ENCODE measurements at regions not wholly inside any gene's neighbourhood (a gene's known extent, or its start where the extent isn't known, plus 50 kb on each side); places are given as distances from the start of the nearest gene placed in this dataset.

DNA sequence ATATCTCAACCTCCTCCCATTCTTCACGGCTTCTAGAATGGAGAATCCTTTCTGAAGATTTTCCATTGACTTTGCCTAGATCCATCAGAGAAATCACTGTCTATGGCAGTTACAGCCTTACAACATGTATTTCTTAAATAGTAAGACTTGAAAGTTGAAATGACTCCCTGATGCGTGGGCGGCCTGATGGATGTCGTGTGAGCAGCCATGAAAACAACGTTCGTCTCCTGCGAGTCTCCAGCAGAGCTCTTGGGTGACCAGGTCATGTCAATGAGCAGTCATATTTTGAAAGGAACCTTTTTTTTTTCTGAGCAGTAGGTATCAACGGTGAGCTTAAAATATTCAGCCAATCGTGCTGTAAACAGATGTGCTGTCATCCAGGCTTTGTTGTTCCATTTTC lies 139.9 kb upstream of the C14orf180 start:
- Mint-ChIP-seq H3K9me3 (ENCODE audit: unreplicated experiment) (peaks cover 9% of the 10 kb centered on the region), H3K4me3 (ENCODE audit: unreplicated experiment) (no peak overlapping the region), H3K36me3 (ENCODE audit: unreplicated experiment) (peaks cover 13% of the 10 kb centered on the region), H3K27ac (ENCODE audit: unreplicated experiment) (no peak overlapping the region), H3K27me3 (ENCODE audit: unreplicated experiment) (peaks cover 3% of the 10 kb centered on the region), H3K4me1 (ENCODE audit: low read depth, unreplicated experiment) (peaks cover 2% of the 10 kb centered on the region)
- TF ChIP-seq, protein P1, sequence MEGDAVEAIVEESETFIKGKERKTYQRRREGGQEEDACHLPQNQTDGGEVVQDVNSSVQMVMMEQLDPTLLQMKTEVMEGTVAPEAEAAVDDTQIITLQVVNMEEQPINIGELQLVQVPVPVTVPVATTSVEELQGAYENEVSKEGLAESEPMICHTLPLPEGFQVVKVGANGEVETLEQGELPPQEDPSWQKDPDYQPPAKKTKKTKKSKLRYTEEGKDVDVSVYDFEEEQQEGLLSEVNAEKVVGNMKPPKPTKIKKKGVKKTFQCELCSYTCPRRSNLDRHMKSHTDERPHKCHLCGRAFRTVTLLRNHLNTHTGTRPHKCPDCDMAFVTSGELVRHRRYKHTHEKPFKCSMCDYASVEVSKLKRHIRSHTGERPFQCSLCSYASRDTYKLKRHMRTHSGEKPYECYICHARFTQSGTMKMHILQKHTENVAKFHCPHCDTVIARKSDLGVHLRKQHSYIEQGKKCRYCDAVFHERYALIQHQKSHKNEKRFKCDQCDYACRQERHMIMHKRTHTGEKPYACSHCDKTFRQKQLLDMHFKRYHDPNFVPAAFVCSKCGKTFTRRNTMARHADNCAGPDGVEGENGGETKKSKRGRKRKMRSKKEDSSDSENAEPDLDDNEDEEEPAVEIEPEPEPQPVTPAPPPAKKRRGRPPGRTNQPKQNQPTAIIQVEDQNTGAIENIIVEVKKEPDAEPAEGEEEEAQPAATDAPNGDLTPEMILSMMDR (IDR thresholded peaks at IDR 0.05; ENCODE audit: partially characterized antibody, unreplicated experiment), result no peak
- no peak for DNase-seq

GRCh38 chr14:104440297-104440956 lies 139.1 kb upstream of the C14orf180 start:
- peaks cover 4% of the 10 kb centered on the region for H3K27me3 Mint-ChIP-seq (ENCODE audit: unreplicated experiment)
- TF ChIP-seq, protein P1 (IDR thresholded peaks at IDR 0.05; ENCODE audit: partially characterized antibody, unreplicated experiment), result no peak
- peaks cover 9% of the 10 kb centered on the region for H3K9me3 Mint-ChIP-seq (ENCODE audit: unreplicated experiment)
- H3K27ac Mint-ChIP-seq (ENCODE audit: unreplicated experiment), result no peak overlapping the region
- peaks cover 2% of the 10 kb centered on the region for H3K4me1 Mint-ChIP-seq (ENCODE audit: low read depth, unreplicated experiment)
- no peak for DNase-seq
- H3K4me3 Mint-ChIP-seq (ENCODE audit: unreplicated experiment), result peak overlapping the region; percentile 32
- H3K36me3 Mint-ChIP-seq (ENCODE audit: unreplicated experiment), result peaks cover 13% of the 10 kb centered on the region

GRCh38 chr14:104441275-104442106 lies 138.1 kb upstream of the C14orf180 start:
- peaks cover 4% of the 10 kb centered on the region for H3K27me3 Mint-ChIP-seq (ENCODE audit: unreplicated experiment)
- TF ChIP-seq, protein P1 (IDR thresholded peaks at IDR 0.05; ENCODE audit: partially characterized antibody, unreplicated experiment), result no peak
- no peak overlapping the region for H3K4me3 Mint-ChIP-seq (ENCODE audit: unreplicated experiment)
- H3K36me3 Mint-ChIP-seq (ENCODE audit: unreplicated experiment), result peaks cover 13% of the 10 kb centered on the region
- no peak for DNase-seq
- peaks cover 9% of the 10 kb centered on the region for H3K9me3 Mint-ChIP-seq (ENCODE audit: unreplicated experiment)
- H3K4me1 Mint-ChIP-seq (ENCODE audit: low read depth, unreplicated experiment), result peaks cover 5% of the 10 kb centered on the region
- no peak overlapping the region for H3K27ac Mint-ChIP-seq (ENCODE audit: unreplicated experiment)

GRCh38 chr14:104442107-104442551 lies 137.4 kb upstream of the C14orf180 start:
- peaks cover 4% of the 10 kb centered on the region for H3K27me3 Mint-ChIP-seq (ENCODE audit: unreplicated experiment)
- peaks cover 13% of the 10 kb centered on the region for H3K36me3 Mint-ChIP-seq (ENCODE audit: unreplicated experiment)
- H3K4me3 Mint-ChIP-seq (ENCODE audit: unreplicated experiment), result no peak overlapping the region
- no peak overlapping the region for H3K27ac Mint-ChIP-seq (ENCODE audit: unreplicated experiment)
- H3K9me3 Mint-ChIP-seq (ENCODE audit: unreplicated experiment), result peaks cover 9% of the 10 kb centered on the region
- H3K4me1 Mint-ChIP-seq (ENCODE audit: low read depth, unreplicated experiment), result peaks cover 5% of the 10 kb centered on the region
- peak; percentile 38 for DNase-seq
- TF ChIP-seq, protein P1 (IDR thresholded peaks at IDR 0.05; ENCODE audit: partially characterized antibody, unreplicated experiment), result no peak

All from glutamatergic neuron (in vitro differentiated cells).